Superior temporal gyrus (tissue), 1 donor: ENCODE measurements at regions not wholly inside any gene's neighbourhood (a gene's known extent, or its start where the extent isn't known, plus 50 kb on each side); places are given as distances from the start of the nearest gene placed in this dataset.

Experiments
- DNase-seq: peaks from one replicate; pipeline ENCODE4 v3.0.0-alpha.2; 2016; ENCODE audit errors: extremely low spot score

- DNase-seq: no peak
Observed at GRCh38 chr5:89473196-89473595, 590.2 kb upstream of the MEF2C start.

GRCh38 chr5:89471541-89471940, 588.6 kb upstream of the MEF2C start:
- no peak for DNase-seq

- DNase-seq: no peak
Observed at GRCh38 chr5:89471115-89471514, 588.1 kb upstream of the MEF2C start.

GRCh38 chr5:89470658-89471057, 587.7 kb upstream of the MEF2C start:
- DNase-seq: no peak

- no peak for DNase-seq
Observed at GRCh38 chr5:89458332-89458656, 575.3 kb upstream of the MEF2C start.

- no peak for DNase-seq
Observed at GRCh38 chr5:89457411-89458331, 574.7 kb upstream of the MEF2C start.

- DNase-seq: no peak
Observed at GRCh38 chr5:89452081-89452480, 569.1 kb upstream of the MEF2C start.

GRCh38 chr5:89451263-89451662, 568.3 kb upstream of the MEF2C start:
- no peak for DNase-seq

GRCh38 chr5:89450149-89450538, 567.2 kb upstream of the MEF2C start:
- no peak for DNase-seq

- DNase-seq: no peak
Observed at GRCh38 chr5:89449392-89450148, 566.6 kb upstream of the MEF2C start.

- no peak for DNase-seq
Observed at GRCh38 chr5:89447027-89447426, 564.0 kb upstream of the MEF2C start.

GRCh38 chr5:89445106-89445745, 562.2 kb upstream of the MEF2C start:
- DNase-seq: no peak

- DNase-seq: no peak
Observed at GRCh38 chr5:89444088-89444487, 561.1 kb upstream of the MEF2C start.

- DNase-seq: no peak
Observed at GRCh38 chr5:89443508-89443907, 560.5 kb upstream of the MEF2C start.

- DNase-seq: no peak
Observed at GRCh38 chr5:89441965-89442364, 559.0 kb upstream of the MEF2C start.

GRCh38 chr5:89440670-89441069, 557.7 kb upstream of the MEF2C start:
- DNase-seq: no peak

GRCh38 chr5:89437450-89438435, 554.8 kb upstream of the MEF2C start:
- no peak for DNase-seq

- no peak for DNase-seq
Observed at GRCh38 chr5:89436464-89436863, 553.5 kb upstream of the MEF2C start.

- no peak for DNase-seq
Observed at GRCh38 chr5:89435347-89435746, 552.4 kb upstream of the MEF2C start.

- DNase-seq: no peak
Observed at GRCh38 chr5:89428624-89429023, 545.6 kb upstream of the MEF2C start.

GRCh38 chr5:89425062-89425461, 542.1 kb upstream of the MEF2C start:
- DNase-seq: no peak
